HG03095 (cell line): ENCODE measurements at regions not wholly inside any gene's neighbourhood (a gene's known extent, or its start where the extent isn't known, plus 50 kb on each side); places are given as distances from the start of the nearest gene placed in this dataset.
"Not testable (repeated sequence)": the region's sequence is repeated elsewhere in the genome, so short reads cannot be mapped to it uniquely, and the experiment has no call there.

Source experiments
- ATAC-seq: cut with Tn5 transposase; IDR thresholded peaks from one replicate; pipeline ENCODE4 v1.9.1; 2021; ENCODE audit warnings: moderate library complexity; ENCODE audit not compliant: unreplicated experiment

DNA sequence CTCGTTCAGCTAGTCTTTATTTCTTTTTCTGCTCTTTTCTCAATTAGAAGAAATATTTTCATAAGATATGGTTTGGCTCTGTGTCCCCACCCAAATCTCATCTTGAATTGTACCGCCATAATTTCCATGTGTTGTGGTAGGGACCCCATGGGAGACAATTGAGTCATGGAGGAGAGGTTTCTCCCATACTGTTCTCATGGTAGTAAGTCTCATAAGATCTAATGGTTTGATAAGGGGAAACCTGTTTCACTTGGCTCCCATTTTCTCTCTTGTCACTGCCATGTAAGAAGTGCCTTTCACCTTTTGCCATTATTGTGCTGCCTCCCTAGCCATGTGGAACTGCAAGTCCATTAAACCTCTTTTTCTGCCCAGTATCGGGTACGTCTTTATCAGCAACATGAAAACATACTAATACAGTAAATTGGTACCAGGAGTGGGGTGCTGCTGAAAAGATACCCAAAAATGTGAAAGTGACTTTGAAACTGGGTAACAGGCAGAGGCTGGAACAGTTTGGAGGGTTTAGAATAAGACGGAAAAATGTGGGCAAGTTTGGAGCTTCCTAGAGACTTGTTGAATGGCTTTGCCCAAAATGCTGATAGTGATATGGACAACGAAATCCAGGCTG, 112.0 kb upstream of the SMARCA2 start:
- not testable (repeated sequence) for ATAC-seq

DNA sequence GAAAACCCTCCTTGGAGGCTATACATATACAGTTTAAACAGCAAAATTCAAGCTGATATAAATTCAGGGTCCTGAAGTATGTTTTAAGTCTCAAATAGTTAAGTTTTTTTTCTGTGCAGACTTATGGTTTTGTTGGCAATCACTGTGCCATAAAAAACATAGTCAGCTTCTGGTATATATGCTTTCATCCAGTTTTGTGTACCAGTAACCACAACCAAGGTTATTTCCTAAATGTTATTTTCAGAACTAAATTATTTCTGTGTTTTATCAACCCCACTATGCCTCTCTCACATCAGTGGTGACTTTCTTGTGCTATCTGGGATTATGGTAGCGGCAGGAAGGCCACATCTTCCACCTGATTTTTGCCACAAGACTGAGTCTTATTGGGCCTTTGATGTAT, 107.7 kb upstream of the SMARCA2 start:
- no peak for ATAC-seq

DNA sequence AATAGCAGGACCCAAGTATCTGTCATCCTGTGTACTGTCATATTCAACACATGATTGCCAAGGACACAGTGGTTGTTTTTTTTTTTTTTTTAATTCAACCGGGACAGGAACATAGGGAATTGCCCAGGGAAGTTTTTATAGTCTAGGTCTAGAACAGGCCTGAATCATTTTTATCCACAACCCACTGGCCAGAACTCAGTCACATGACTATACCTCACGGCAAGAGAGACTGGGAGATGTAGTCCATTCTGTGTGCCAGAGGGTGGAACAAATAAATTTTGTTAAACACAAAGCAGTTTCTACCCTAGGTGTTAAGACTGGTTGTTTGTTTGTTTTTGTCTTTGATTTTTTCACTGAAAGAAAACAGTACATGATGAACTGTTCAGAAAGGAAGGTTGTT, 105.8 kb upstream of the SMARCA2 start:
- ATAC-seq: no peak

DNA sequence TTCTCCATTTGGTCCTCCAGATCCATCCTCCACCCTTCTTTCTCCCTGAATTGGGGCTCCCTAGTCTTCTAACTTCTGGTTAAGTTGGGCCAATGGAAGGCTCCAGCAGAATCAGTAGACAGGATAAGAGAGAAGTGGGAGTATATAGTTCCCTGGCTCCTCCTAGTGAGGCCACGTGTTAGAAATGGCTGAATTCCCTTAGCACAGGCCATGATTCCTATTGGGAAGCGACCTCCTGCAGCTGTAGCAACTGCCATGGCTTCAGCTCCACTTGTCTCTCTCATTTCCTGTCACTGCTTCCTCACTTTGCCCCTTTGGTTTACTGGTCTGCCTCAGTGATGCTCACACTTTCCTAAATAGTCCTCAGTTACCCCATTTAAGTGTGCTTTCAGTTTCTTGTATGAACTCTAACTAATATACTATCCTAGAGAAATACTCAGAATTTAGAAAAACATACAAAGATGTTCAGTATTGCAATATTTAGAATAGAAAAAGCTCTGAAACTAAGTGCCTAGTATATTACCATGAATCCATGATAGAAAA, 104.8 kb upstream of the SMARCA2 start:
- no peak for ATAC-seq

DNA sequence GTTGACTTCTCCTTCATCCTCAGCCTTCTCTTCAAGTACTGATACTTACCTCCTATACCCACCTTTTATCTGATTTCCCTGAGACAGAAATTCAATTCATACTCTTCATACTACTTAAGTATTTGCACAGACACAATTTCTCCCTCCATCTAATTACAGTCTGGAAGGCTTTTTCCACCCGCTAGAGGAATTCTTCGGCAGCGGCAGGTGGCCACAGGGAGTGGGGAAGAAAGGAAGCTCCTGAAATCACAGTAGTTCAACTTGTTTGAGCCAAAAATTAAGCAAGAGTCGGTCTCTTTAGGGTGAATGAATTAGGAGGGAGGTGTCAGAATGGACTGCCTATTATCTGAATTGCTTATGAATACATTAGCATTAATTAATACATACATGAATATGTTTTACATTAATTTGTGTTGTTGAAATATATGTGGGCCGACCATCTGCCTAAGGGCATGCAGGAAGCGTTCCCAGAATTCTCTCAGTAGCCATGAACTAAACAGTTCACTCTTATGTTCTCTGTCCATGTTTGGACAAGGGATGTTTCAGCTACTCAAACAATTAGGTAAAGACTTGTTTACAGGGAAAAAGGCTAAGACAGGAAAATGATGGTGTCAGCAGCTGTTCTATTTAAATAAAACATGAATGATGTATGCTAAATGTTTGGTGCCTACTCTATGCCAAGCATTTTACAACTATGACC, 101.4 kb upstream of the SMARCA2 start:
- no peak for ATAC-seq

DNA sequence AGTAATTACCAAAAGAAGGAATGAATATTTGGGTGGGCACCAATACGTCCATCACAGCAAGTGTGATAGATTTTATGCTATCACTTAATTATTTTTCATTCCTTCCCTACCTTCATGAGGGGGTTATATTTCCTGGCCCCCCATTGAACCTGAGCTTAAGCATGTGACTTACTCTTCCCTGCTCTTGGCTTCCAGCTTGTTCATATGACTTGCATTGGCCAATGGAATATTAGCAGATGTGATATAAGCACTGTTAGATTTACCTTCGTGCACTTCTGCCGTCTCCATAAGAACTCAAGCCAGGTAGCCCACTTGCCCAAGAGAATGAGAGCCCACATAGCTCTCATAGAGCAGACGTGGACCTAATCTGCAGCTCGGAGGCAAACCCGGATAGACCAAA, 99.1 kb upstream of the SMARCA2 start:
- no peak for ATAC-seq

DNA sequence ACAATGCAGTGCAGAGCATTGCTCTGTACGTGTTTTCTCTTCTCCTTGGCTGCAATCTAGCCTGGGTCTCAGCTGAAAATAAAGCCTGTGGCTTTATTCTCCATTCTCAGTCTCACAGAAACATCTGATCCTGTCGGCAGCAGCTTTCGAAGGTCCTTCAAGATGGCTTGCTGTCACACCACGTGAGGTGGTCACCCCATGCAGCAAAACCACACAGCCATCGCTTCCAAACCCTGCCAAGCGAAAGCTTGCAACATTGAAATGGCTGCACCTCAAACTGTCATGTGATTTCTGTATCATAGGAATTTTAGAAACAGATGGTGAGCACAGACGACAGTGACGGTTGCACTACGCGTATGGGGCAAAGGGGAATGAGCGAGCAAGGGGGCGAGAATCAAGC, 98.5 kb upstream of the SMARCA2 start:
- no peak for ATAC-seq

DNA sequence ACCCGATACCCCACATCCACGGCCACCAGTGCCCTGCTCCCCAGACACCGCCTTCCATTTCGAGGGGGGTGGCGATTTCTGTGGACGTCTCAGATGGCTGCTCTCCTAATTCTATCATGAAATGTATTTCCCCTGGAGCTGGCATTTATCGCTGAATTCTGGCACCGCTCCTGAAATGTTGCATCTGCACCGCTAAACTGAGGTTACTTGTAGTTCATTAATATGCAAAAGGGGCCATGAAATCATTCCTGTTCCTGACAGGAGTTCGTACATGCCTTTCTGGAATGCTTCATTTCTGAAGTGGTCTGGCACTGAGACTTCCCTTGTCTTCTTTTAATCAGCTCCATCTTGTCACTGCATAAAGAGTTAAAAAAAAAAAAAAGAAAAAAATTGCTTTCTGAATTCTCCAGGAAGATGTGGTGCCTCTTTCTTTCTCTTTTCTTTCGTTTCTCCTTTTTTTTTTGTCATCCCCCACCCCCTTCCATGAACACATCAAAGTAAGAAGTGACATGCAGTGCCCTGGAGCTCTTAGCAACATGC, 97.7 kb upstream of the SMARCA2 start:
- no peak for ATAC-seq

DNA sequence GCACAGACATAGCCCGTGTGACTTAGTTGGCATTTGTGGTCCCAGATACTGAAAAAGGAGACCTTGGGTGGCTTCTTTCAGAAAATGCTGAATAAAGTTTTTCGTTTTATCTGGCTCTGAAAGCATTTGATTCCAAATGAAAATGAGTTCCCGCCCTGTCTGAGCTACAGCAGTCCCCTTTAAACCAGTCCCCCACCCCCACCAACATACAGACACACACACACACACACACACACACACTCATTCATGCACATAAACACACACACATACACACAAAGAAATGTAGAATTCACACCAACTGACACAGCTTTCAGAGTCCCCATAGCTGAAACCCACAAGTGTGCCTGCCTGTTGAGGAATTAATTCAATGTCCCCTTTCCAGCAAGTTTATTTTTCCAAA, 97.0 kb upstream of the SMARCA2 start:
- no peak for ATAC-seq

DNA sequence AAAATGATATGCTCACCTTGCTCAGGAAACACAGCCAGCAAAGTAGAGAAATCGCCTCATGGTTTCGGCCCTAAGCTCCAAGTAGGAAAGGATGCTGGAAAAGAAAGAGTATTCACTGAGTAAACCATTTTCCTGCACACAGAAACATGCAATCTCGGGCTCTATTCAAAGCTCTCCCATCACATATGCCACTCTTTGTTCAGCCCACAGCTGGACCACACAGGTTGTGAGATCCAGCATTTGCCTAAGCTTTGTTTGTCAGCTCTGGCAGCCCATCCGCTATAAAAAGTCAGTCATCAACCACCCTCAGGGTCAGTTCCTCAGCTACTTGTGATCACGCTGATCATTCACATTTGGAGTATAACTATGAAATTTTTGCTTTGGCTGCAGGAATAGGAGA, 96.5 kb upstream of the SMARCA2 start:
- no peak for ATAC-seq

DNA sequence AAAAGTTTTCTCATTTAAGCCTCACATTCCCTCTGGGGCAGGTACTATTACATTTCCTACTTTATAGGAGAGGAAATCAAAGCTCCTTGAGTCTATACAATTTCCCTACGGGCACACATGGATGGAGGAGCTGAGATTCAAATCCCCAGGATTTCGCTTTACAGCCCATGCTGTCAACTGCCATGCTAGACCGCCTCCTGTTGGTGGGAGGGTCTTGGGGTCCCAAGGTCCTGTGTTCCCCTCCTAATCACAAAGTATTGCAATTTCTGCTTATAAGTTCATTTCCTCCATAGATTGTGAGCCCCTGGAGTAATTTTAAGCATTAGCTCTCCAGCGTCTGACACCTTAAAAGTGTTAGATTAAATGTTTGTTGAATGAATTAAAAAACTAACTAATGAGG, 95.9 kb upstream of the SMARCA2 start:
- ATAC-seq: no peak

DNA sequence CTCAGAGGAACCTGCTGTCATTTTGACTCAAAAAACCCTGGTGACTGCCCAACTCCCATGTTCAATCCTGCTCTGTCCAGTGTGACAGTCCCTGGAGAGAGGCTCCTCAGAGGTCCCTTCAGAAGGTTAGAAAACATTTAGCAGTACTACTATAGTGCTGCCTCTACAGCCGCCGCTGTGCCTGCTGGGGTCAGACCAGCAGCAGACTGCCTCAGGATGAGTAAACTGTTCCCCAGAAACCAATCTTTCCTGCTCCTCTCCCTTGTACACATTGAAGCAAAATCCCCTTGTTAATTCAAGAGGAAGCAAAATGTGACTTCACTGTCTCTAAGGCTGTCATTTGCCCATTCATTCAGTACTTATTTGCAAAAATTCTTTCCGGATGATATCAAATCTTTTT, 94.8 kb upstream of the SMARCA2 start:
- no peak for ATAC-seq

DNA sequence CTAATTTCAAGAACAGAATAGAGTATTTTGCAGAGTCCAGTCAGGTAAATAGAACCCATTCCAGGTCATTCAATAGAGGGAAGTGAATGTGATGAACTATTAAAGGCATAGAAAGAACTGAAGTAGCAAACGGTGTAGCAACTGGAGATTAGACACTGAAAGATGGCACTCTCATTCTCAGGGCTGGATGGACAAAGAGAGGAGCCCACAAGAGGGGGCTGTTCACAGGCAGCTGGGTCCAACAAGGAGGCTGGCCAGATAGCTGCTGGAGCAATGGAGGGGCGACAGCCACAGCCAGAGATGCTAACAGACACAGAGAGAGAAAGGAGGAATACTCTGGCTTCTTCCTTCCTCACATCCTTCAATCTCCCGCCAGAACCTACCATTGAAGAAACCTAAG, 93.1 kb upstream of the SMARCA2 start:
- ATAC-seq: no peak

DNA sequence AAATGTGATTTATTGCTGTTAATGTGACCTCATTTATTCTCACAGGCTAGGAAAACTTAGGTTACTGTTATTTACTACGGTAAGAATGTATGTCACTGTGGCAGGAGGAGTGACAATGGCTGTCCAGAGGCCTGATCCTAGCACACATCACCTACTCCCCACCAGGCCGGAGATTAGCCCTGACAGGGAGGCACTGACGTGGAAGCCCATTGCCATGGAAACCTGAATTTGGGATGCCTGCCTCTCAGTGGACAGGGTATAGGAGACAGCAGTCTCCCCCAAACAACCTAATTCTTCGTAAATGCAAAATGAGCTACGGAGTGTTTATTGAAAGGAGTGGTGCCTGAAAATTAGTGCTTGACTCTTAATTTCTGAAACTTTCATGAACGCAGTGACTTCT, 87.6 kb upstream of the SMARCA2 start:
- ATAC-seq: no peak

DNA sequence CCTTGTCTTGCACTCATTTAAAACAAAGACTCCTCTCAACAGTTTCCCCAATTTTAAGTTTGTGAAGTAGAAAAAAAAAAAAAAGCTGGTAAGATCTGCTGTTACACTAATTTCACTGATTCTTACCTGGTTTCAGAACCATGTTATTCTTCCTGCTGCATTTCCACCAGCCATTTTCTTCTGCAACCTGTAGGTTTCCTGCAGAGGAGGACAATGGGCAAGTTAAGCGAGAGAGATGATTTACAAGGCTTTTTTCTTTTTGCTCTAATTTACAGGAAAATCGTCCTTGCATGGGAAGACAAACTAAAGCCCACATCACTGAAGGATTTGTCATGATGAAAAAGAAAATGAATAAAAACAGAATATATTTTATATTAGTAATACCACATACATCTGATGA, 86.0 kb upstream of the SMARCA2 start:
- ATAC-seq: no peak

DNA sequence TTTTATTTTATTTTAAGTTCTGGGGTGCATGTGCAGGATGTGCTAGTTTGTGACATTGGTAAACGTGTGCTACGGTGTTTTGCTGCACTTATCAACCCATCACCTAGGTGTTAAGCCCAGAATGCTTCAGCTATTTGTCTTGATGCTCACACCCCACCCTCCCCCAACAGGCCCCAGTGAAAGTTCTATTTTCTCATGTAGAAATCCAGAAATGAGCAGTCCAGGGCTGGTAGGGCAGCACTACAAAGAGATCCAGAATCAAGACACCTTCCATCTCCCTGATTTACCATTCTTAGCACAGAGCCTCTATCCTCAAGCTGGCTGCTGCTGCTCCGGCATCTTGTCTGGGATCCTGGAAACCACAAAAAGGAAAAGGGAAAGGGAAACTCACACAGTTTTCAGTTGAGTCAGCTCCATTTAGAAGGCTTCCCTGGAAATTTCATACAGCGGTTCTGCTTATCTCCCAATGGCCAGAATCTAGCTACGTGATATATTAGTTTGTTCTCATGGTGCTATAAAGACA, 85.4 kb upstream of the SMARCA2 start:
- ATAC-seq: peak; percentile 46

DNA sequence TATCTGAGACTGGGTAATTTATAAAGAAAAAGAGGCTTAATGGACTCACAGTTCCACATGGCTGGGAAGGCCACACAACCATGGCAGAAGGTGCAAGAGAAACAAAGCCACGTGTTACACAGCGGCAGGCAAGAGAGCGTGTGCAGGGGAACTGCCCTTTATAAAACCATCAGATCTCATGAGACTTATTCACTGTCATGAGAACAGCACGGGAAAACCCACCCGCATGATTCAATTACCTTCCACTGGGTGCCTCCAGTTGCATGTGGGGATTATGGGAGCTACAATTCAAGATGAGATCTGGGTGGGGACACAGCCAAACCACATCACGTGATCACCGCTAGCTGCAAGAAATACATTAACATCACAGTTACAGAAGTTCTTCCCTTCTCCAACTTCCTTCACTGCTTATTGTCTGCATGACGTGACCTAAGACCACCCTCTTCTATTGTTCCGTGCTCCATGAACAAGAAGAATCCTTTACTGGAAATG, 84.9 kb upstream of the SMARCA2 start:
- ATAC-seq: peak; percentile 48

DNA sequence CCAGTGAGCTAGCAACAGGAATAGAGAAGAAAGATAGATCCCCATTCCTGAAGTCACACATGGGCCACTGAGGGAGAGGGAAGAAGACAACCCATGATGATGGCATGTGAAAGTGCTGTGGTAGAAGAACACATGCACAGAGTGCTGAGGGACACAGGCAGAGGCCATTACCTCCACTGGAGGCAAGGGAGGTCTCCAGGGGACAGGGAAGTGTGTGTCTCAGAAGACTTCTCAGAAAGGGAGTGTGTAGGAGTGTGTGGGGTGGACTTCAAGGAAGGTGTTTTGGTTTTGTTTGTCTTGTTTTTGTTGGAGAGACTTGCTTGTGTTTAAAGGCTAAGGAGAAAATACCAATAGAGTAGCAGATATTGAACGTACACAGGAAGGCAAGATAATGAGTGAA, 77.0 kb upstream of the SMARCA2 start:
- peak; percentile 24 for ATAC-seq

DNA sequence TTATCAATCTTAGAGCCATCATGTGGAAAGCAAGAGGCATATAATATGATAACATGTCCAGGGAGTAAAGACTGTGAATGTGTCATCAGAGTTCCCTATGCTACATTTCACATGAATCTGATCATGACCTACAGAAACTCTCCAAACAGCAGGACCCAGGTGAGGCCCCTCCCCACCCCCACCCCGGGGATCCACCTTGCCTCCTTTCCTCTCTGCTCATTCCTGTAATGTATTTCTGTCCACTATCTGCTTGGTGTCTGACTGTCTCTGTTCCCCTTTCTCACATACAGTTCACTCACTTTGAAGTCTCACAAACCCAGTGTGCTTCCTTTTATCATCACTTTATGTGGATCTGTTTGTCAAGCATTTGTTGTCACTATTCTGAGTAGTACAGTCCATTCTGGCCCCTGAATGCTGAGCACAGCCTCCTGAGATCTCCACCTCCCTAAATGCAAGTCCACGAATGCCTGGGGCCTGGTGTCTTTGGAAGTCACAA, 76.4 kb upstream of the SMARCA2 start:
- ATAC-seq: peak; percentile 71

DNA sequence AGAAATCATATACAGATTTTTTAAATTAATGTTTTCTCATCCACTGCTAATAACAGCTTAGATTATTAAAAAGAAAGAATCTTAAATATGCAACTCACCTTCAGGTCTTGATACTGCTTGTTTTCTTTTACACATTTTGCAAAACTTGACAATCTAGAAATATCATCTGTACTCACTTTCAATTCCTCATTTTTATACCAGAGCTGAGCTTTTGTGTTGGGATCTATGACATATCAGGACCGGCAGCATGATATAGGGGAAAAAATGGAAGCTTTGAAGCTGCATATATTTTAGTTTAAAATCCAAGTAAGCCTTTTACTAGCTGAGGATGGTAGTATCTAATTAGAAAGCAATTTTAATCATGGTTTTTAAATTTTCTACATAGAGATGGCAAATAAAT, 75.7 kb upstream of the SMARCA2 start:
- ATAC-seq: peak; percentile 28

DNA sequence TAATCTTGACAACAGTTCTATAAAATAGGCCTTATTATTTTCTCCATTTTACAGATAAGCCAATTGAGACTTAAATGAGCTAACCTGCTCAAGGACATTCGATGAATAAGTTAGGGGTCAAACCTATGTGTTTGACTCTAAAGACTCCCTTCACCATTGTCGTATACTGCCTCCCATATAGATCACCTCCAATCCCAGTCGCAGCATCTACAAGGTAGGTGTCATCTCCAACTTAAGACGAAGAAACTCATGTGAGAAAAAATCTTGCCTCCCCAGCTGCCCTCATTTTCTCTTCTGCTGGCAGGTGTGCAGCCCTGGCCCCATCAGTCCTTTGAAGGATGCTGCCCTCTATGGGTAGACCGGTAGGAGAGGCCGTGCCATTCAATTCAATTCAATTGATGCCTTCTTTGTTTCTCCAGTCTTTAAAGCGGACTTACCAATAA, 75.2 kb upstream of the SMARCA2 start:
- ATAC-seq: peak; percentile 65

DNA sequence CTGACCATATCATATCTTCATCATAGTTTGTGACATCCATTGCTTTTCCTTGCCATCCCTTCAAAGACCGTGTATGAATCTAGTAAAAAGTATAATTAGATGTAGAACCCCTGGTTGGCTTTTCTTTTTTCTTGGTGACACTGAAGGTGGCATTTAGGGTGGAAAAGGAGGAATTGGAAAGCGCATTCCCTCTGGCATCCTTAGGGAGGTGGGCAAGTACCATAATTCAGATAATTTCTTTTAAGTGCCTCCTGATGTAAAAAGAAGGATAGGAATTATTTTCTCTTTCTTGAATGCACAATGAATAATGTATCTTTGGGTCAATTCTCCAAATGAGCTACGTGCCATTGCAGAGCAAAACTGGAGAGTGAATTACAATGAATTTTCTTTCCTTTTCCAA, 73.2 kb upstream of the SMARCA2 start:
- ATAC-seq: no peak
